Adrenal gland (tissue), 5 donors: ENCODE measurements at regions not wholly inside any gene's neighbourhood (a gene's known extent, or its start where the extent isn't known, plus 50 kb on each side); places are given as distances from the start of the nearest gene placed in this dataset.

Experiments
- CTCF ChIP-seq, 6 experiments: fragments of 450-650 bp in 4 of 6; fragments of 200-600 bp in 2 of 6; sonication (generic) in 1 of 6; IDR thresholded peaks; 1 replicate in 5 of 6; 2 replicates in 1 of 6; pipeline versions ENCODE4 v1.5.1 to v1.8.0; 2016 to 2021; ENCODE audit warnings: antibody characterized with exemption in 6 of 6, mild to moderate bottlenecking in 2 of 6, moderate library complexity in 1 of 6
- POLR2A ChIP-seq, 2 donors: fragments of 450-650 bp; IDR thresholded peaks; one replicate each; pipeline ENCODE4 v1.6.1; 2017; ENCODE audit warnings: antibody characterized with exemption in 2 of 2, mild to moderate bottlenecking in 2 of 2, moderate library complexity in 1 of 2
- donor health status: DM: no; HTN: no; CAD: no.

- TF ChIP-seq POLR2A (IDR thresholded peaks at IDR 0.05) (no peak), CTCF (IDR thresholded peaks at IDR 0.05) (no peak)
These were observed 154.5 kb upstream of the SOX1 start for GRCh38 chr13:111912453-111912866.
